ENCODE measurements at regions not wholly inside any gene's neighbourhood (a gene's known extent, or its start where the extent isn't known, plus 50 kb on each side); places are given as distances from the start of the nearest gene placed in this dataset.
"Not testable (repeated sequence)": the region's sequence is repeated elsewhere in the genome, so short reads cannot be mapped to it uniquely, and the experiment has no call there.

DNA sequence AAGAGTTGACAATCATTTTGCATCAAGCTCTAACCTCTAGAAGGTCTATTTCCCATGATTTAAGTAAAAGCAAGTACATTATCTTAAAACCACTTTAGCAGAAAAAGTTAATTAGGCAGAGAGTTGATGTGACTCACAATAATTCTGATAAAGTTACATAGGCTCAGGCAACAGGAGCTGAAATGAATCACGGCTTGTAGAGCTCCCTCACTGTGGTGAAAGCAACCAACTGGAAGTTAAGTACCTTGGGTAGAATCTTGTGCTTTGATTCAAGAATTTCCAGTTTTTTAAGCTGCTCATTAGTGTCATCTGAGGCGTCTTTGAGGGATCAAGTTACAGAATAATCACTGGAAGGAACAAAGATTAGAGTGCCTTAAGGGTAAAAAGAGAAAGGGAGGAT is 68.9 kb upstream of the NFE2L3 start:
- no peak overlapping the region for H3K4me3 ChIP-seq (ENCODE audit: low read depth, low read length)

DNA sequence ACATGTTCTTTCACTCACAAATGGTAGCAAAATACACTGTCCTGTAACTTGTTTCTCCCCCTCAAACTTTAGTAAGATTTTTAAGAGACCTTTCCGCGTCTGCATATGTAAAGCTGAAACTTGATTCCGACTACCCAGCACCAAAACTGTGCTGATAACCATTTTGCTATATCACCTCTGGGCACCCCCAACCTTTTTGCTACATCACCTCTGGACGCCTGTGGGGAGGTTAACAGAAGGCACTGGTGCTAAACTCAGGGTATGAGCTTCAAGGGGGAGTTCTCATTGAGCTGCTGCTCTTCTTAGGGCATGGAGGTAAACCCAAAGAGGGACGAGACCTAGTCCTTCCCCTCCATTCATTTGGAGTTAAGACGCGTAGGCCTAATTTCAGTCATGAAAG is 67.6 kb upstream of the NFE2L3 start:
- H3K4me3 ChIP-seq (ENCODE audit: low read depth, low read length): no peak overlapping the region

DNA sequence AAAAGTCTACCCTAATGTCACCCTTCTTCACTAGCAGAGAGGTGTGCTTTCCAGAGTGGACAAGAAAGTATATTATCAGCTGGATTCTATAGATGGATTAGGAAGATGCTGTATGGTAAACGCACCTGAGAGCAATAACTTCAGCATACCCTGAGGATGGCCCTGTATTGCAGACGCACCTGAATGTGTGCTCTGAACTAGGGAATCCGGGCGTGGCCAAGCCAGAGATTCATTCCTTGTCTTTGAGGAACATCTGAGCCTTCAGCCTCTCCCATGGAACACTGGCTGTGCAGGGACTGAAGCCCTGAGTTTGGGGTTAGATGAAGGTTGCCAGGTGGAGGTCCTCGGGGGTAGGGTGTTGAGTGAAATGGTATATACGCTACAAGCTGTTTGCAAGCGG is 66.2 kb upstream of the NFE2L3 start:
- no peak overlapping the region for H3K4me3 ChIP-seq (ENCODE audit: low read depth, low read length)

DNA sequence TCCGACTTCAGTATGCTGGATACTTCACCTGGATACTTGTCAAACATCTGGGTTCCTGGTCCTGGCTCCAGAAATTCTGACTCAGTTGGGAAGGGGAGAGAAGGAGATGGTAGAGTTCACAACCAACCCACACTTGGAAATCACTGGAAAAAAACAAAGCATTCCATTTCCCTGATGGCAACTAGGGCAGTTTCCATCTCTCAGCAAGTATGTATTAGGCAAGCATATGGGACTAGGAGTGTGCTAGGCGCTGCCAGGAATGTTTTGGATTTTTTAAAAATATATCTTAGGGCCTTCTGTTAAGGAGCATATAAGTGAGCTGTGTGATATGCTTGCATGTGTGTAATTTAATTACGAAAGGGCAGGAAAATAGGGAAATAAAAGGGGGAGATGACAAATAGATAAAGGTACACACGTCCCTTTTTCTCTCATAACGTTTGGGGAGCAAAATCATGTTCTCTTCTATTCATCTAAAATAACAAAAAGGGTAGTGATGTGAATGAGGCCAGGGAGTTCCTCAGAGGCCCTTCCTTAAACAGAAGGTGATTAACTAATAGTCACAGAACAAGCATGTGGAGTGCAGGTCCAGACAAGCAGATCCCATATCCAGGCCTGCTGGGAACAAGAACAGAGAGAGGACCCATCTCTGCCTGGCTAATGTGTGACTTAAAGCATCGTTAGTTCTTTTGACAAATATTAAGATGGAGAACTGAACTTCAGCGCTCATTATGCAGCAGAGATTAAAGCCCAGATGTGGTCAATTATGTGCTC is 64.5 kb upstream of the NFE2L3 start:
- no peak overlapping the region for H3K4me3 ChIP-seq (ENCODE audit: low read depth, low read length)

DNA sequence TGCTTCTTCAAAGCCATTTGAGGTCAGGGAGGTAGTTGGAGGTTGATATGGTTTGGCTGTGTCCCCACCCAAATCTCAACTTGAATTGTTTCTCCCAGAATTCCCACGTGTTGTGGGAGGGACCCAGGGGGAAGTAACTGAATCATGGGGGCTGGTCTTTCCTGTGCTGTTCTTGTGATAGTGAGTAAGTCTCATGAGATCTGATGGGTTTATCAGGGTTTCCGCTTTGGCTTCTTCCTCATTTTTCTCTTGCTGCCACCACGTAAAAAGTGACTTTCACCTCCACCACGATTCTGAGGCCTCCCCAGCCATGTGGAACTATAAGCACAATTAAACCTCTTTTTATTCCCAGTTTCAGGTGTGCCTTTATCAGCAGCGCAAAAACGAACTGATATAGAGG is 62.5 kb upstream of the NFE2L3 start:
- not testable (repeated sequence) for H3K4me3 ChIP-seq (ENCODE audit: low read depth, low read length)

DNA sequence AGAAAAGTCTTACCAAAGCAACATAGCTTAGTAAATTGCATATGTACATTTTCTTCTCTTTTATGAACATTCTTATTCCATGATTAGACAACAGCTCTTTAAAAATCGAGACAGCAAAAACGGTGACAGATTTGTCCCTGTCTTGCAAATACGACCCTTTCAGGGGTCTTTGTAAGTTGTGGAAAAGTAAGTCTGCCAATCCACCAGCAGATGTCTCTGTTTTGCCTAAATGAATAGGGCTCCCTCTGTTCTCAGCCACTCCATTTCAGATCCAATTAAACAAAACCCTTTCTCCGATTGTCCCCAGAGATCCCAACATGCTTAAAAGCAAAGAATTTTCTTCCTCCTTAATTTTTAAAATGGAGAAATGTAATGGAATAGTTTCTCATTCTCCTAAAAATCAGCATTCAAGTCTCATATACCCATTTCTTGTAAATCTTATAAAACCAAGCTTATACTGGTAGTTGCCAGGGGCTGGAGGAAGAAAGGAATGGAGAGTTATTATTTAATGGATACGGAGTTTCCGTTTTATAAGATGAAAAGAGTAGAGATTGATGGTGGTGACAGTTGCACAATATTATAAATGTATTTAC is 61.0 kb upstream of the NFE2L3 start:
- H3K4me3 ChIP-seq (ENCODE audit: low read depth, low read length): no peak overlapping the region

DNA sequence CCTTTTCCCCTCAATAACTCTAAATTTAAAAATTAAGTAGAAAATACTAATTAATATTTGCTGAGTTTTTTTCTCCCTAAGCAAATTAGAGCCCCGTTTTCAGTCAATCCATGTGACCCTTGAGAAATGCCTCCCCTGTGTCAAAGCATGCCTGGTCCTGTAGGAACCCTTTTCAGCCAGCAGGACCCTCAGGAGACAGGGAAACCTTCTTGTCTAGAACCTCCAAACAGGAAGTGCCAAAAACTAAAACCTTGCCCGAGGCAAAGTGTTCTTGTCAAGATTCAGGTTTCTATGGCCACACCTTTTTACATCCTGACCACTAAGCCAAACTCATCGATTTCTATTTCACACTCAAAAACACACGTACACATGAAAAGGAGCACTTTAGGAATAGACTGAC is 60.1 kb upstream of the NFE2L3 start:
- H3K4me3 ChIP-seq (ENCODE audit: low read depth, low read length): no peak overlapping the region

DNA sequence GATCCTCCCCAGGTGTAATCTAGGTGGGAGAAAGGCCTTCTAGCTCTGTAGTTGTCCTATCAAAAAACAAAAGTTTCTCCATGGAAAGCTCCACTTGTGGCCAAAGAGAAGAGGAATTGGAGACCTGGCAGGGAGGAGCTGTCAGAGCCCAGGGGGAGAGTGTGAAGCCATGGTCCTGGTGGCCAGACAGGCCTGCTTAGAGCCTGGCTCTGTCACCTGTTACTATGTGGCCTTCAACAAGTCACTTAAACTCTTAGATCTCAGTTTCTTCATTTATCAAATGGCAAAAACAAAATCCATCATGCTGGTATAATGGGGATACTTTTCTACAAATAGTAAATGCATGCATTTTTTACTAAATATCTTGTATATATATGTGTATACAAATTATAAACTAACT is 59.0 kb upstream of the NFE2L3 start:
- H3K4me3 ChIP-seq (ENCODE audit: low read depth, low read length): no peak overlapping the region

DNA sequence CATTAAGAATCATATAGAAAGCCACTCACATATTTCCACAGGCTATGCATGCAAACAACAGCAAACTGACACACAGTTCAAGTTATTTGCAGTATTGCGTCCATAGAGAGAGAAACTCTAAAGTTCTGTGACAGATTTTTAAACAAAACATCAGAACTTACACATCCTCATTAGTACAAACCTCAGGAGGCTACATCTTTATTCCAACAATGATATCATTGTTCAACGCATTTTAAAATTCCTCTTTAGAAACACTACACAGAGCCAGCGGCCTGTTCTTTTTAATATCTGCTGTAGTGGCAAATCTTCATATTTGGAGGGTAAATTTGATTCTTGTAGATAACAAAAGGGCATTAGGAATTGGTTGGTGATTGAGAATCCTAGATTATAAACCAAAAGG is 55.9 kb upstream of the NFE2L3 start:
- no peak overlapping the region for H3K4me3 ChIP-seq (ENCODE audit: low read depth, low read length)

DNA sequence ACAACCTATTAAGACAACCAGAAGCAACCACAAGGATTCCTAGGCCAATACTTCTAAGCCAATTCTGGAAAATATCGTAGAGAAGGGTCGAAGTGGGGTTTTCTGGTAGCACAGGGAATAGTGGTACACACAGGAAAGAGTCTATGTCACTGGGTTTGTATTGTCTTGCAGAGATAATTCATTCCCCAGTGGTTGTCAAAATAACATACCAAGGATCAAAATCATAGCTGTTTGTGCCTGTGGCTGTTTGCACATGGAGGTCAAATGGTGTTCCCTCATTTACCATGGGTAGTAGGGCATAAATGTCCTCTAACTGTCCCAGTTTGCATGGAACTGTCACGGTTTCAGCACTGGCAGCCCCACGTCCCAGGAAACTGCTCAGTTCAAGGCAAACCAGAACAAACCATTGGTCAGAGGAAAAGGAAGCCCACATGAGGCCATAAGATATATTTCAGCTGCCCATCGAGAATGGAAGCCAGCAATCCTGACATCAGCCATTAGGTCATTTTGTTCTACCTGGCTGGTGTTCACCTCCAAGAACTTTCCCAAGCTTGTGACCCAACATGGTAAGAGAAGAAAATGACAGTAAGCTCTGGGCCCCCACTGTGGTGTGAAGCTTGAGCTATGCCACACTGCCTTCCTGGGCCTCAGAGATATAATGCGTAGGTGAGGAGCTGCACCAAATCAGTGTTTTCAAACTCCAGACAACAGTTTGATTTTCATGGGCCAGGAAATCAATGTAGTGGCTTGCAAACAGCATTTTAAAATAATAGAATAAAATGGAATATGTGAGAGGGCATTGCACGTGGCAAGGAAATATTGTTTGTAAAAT is 53.9 kb upstream of the NFE2L3 start:
- no peak overlapping the region for H3K4me3 ChIP-seq (ENCODE audit: low read depth, low read length)

DNA sequence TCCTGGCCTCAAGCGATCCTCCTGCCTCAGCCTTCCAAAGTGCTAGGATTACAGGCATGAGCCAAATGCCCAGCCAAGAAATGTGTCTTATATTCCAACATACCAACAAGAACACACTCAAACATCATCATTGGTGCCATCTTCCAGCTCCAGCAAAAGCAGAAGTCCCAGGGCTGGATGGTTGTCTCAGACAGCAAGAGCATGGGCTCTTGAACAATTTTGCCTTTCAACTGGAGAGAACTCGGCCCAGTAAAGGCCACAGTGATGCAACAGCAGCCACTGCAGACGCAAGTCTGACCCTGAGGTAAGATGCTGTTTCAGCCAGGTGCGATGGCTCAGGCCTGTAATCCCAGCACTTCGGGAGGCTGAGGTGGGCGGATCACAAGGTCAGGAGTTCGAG is 52.8 kb upstream of the NFE2L3 start:
- H3K4me3 ChIP-seq (ENCODE audit: low read depth, low read length): no peak overlapping the region

DNA sequence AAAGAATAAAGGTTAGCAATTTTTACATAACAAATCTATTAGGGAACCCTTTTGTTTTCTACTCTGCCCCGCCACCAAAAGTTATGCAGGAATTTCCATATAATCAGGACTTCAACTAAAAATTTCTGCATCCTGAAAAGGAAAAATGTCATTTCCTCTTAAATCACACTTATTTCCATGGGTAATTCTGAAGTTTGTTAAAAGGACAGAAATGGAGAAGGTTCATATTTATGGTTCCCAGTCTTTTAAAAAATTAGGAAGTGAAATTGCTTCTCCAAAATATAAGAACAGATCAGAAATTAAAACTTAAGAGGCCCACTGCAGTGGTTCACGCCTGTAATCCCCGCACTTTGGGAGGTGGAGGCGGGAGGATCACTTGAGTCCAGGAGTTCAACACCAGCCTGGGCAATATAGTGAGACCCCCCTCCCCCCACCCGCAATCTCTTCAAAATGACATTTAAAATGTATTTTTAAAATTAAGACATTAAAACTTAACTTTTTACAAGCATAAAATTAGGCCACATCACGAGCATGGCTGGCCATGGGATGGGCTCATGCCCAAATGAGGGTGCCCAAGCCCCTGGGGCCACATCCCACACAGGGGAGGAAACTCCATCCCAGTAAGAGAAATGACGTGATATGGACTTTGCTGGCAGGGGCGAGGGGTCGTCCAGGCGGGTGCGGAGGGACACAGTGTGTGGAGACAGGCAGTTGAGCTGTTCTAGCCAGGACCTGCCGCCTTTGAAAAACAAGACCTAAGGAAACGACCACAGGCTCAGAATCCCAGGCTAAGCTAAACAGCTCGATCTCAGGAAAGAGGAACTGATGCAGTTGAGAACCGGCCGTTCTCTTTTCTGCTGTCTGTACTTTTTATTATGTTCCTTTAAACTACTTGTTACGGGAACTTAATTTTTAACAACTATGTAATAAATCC is 51.3 kb upstream of the NFE2L3 start:
- no peak overlapping the region for H3K4me3 ChIP-seq (ENCODE audit: low read depth, low read length)

DNA sequence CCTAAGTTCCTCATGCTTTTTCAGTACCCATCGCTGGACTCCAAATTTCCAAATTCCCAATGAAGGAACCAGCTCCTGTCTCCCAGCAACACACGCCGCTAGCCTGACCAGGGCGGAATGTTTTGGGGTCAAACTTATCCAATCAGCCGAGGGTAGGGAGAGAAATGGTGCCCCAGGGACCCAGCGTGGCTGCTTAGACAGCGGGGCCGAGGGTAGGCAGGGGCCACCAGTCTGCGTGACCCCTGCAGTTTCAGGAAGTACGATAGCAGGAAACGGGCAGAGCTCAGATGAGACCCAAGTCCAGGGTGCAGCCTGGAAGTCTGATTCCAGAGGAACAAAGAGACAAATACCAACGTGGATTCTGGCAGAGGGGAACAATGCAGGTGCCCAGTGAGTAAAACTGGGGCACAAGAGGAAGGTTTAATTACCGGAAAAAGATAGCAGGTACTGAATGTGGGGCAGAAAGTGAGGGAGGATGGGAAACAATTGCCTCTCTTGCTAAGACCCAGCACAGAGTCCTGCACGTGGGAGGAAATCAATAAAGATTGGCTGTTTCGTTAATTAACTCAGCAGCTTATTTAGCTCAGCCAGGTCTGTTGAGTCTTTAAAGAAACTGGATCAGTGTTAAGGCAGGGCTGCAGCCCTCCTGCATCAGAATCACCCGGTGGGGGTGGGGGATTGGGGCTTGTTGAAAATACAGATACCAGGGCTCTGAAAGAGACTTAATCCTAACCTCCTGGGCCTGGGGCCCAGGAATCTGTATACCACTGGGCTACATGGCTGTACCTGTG is 50.4 kb upstream of the NFE2L3 start:
- no peak overlapping the region for H3K4me3 ChIP-seq (ENCODE audit: low read depth, low read length)

DNA sequence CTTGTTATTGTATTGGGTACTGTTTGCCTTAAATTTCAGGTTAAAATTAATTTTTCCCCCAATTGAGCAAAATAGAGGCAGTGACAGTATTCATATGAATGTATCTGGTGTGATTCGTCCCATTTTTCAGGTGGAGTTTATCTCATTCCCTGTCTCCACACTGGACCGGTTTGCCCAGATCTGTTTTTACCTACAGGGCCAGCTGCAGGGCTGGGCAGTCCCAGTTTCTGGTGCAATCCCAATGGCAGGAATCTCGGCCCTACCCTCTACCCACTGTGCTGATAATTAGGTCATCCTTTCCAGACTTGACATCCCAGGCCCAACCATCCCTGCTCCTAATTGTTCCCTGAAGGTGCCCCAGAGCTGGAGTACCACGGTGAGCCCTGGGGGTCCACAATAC is 49.8 kb upstream of the NFE2L3 start:
- no peak overlapping the region for H3K4me3 ChIP-seq (ENCODE audit: low read depth, low read length)

Data from iPS-11a (cell line).